GM18507 (cell line): ENCODE measurements at regions not wholly inside any gene's neighbourhood (a gene's known extent, or its start where the extent isn't known, plus 50 kb on each side); places are given as distances from the start of the nearest gene placed in this dataset.

Experiments used
- DNase-seq: peaks from one replicate; pipeline ENCODE4 v3.0.0; 2011; ENCODE audit warnings: low read depth; ENCODE audit not compliant: insufficient read length; ENCODE audit errors: extremely low spot score
- FAIRE-seq: peaks from 2 replicates; lab custom pipeline; 2011; peaks lifted over from hg19 to GRCh38; lab: Jason Lieb, UNC

DNA sequence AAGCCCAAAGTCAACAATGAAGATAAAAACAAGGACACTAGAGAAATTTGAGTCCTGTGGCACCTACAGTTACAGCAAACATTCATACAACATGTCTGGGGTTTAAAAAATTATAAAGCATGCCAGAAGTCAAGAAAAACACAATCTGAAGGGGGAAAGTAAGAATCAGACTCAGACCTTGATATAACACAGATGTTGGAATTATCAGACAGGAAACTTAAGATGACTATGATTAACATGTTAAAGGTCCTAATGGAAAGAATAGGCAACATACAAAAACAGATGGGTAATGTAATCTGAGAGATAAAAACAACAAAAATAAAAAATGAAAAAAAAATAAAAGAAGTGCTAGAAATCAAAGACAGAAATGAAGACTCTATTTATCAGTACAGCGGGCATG is 446.5 kb downstream of the SPRY1 start:
- DNase-seq: no peak
- no peak for FAIRE-seq

DNA sequence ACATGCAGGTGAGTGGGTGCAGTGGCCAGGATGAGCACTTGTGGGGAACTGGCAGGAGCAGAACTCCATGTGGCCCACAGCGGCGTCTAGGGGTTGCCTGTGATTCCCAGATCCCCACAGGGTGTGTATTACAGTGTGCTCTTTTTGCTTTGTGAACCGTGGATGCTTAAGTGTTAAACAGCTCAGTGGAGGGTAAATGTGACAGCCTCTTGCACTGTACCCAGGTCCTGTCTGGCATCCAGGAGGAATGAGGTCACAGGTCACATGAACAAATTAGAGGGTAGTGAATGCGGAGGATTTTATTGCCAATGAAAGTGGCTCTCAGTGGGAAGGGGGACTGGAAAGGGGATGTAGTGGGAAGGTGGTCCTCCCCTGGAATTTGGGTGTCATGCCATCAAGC is 447.8 kb downstream of the SPRY1 start:
- FAIRE-seq (no peak), DNase-seq (no peak)

DNA sequence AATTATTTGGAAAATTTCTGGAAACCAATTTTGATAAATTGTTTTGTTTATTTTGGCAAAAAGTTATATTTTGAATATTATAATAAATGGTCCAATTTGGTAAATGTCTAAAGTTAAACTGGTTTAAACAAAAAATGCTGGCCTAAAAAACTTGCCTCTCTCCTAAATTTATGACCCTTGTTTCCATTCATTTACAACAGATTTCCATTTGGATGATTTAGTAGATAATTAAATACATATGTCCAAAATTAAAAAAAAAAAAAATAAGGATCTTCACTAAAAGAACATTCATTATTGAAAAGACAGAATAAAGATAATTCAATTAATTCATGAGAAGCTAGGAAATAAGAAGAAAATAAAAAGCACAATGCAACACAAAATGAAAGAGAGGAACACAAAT is 449.5 kb downstream of the SPRY1 start:
- DNase-seq (no peak), FAIRE-seq (no peak)

DNA sequence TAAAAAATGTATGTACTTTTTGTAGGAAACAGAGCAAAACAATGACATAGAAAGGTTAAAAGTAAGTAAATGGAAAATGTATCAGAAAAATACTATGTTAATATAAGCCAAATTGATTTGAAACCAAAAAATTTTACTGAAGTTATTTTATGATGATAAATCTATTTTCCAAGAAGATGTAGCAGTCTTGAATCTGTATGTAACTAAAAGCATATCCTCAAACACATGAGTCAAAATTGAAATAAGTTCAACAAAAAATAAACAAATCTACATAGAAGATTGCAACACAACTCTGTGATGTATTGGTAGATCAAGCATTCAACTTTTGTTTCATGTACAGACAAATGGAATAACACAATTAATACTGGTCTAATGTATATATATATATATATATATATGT is 450.0 kb downstream of the SPRY1 start:
- no peak for FAIRE-seq
- no peak for DNase-seq

DNA sequence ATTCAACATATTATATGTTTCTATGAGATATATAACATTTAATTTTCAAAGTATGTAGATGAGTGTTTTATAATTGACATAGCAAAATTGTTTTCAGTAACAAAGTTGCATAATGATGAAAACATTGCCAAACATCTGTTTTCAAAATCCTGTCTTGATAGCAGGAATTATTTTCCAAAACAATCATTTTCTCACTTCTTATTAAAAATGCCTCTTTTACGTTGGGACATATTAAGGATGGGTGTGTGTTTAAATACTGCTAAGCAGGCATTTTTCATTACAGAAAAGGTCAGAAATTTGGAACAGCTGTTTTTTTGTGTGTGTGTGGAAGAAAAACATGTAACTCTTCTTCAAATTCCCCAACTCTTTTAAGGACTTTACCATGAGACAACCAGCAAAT is 452.0 kb downstream of the SPRY1 start:
- FAIRE-seq: no peak
- DNase-seq: no peak

DNA sequence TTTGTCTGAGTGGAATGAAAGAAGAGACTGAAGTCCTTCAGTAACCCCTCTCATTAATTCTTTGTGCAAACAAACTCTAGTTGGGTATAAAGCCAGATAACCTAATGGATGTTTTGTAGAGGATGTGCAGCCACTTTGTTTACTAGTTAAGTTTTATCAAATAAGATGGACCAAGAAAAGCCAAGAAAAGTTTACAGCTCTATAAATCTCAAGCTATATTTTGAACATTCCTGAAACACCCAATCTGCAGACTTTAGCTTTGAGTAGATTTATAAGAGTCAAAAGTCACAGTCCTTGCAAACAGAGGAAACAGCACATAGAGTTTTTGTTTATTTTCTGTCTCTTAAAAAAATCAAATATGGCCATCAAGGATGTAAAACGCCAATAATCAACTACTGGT is 452.9 kb downstream of the SPRY1 start:
- DNase-seq: no peak

DNA sequence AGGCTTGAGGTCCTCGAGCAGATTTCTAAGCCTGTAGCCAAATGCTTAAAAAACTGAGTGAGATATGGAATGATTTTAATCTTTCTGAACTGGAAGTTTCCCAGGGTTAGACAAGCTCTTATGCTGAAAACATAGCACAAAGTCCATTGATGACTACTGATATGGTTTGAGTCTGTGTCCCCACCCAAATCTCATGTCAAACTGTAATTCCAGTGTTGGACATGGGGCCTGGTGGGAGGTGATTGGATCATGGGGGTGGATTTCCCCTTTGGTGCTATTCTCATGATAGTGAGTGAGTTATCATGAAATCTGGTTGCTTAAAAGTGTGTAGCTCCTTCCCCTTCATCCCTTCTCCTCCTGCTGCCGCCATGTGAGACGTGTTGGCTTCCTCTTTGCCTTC is 454.9 kb downstream of the SPRY1 start:
- FAIRE-seq (no peak), DNase-seq (no peak)

More for the DNA sequence above, 452.9 kb downstream of the SPRY1 start:
- no peak for FAIRE-seq

DNA sequence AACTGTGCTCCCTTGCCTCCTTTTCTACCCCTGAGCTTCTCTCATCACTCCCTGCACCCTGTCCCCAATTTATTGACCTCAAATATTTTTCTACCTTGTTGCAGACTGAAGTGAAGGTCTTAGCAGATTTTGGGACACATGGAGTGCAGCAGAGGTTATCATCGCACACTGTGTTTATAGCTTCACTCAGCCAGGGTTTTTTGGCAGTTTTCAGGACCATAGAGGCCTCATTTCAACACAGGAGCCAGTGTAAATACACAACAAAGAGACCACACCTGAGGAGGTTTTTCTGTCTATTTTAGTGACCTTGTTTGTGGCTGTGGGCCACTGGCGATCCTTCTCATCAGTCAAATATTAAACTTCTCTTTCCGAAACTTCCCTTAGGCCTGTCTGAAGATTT is 457.1 kb downstream of the SPRY1 start:
- FAIRE-seq: no peak
- DNase-seq: no peak

DNA sequence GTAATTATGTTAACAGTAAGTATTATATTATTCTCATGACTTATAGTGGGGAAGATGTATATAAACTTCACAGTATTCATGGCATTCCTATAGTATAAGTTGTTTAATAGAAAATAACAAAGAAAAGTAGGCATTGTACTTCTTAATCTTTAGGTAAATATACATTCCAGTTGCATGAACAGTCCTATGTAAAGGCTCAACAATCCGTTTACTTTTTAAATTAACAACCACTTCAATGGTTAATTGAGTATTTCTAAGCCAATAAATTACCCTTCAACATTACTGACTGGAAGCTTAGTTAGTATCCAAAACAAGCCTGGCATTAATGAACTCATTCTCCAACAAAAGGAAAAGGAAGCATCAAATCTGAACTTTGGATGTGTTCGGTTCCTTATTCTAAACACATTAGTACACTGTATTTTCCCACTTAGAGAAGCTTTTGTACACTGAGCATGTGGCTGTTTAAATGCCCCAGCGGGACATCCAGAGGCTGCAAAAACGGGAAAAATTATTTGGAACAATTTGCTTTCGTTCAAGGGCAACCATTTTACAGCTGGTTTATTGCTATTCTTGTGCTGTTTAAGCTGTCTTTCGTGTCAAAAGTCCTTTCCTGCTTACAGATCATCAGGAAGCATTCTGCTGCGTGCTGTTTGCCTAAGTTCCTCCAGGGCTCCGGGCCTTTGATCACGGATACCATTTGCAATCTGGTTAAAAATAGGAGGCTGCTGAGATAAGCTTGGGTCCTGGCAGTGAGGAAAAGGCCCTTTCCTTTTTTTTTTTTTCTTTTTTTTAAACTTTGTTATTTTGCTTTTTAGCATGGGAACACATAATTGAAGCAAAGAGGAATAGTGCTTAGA is 460.3 kb downstream of the SPRY1 start:
- no peak for DNase-seq
- no peak for FAIRE-seq

DNA sequence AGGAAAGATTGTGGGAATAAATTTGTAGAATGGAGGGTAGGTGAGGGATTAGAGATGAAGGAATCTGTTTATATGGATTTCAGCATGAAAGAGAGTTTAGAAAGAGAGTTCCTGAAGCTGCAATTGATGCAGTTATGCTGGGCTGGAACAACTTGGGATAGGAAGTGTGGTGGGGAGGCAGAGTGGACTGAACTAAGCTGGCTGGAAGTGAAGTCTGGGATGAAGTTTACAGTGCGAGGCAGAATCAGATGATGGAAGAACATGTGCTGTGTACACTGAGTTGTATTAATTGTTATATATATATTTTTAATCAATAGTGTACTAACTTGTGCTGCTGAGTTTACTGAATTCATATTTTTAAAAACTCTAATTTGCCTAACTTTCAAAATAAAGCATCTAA is 461.9 kb downstream of the SPRY1 start:
- no peak for FAIRE-seq

DNA sequence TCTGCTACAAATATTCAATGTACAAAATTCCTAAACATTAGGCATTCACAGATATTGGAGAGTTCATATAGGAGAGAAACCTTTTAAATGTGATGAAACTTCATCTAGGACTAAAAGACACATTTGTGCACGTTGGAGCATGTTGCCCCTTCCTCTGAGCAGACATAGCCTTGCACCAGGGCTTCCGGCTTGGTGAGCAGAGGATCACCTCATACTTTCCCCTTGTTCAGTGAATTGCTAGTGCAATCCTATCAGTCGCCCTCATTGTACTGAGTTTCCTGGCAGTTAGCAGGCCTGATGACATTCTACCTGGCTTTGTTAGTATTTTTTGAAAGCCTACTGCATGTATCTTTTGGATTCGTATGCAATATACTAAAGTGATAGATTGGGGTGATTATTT is 466.2 kb downstream of the SPRY1 start:
- FAIRE-seq (no peak), DNase-seq (no peak)

More for the DNA sequence above, 461.9 kb downstream of the SPRY1 start:
- DNase-seq: no peak

DNA sequence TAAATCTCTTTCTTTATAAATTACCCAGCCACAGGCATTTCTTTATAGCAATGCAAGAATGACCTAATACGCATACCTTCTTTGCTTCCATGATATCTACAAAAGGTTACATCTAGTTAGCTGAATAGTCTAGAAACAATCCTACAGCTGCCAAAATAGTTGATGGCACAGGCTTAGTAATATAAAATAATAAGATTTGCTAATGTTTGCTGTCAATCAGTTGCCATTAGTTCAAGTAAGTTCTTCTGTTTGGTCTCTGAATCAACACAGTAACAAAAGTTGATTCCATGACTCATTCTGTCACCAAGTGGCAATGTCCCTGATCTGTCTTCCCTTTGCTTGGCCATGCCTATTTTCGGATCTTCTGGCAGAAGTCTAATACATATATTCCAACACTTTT is 470.2 kb downstream of the SPRY1 start:
- FAIRE-seq: no peak
- no peak for DNase-seq

DNA sequence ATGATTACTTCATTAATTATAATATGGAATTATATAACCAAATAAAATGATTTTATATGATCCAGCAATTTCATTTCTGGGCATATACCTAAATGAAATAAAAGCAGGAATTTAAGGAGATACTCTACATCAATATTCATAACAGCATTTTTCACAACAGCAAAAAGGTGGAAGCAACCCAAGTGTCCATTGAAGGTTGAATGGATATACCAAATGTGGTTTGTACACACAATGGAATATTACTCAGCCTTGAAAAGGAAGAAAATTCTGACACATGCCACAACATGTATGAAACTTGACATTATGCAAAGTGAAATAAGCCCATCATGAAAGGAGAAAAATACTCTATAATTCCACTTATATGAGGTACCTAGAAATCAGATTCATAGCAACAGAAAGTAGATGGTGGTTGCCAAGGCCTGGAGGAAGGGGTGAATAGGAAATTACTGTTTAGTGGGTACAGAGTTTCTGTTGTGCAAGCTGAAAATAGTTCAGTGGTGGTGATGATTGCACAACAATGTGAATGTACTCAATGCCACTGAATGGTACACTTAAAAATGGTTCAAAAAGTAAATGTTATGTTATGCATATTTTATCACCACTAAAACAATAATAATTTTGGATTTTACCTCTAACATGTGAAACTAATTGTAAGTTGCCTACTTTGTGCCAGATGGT is 471.5 kb downstream of the SPRY1 start:
- FAIRE-seq: no peak
- DNase-seq: no peak

DNA sequence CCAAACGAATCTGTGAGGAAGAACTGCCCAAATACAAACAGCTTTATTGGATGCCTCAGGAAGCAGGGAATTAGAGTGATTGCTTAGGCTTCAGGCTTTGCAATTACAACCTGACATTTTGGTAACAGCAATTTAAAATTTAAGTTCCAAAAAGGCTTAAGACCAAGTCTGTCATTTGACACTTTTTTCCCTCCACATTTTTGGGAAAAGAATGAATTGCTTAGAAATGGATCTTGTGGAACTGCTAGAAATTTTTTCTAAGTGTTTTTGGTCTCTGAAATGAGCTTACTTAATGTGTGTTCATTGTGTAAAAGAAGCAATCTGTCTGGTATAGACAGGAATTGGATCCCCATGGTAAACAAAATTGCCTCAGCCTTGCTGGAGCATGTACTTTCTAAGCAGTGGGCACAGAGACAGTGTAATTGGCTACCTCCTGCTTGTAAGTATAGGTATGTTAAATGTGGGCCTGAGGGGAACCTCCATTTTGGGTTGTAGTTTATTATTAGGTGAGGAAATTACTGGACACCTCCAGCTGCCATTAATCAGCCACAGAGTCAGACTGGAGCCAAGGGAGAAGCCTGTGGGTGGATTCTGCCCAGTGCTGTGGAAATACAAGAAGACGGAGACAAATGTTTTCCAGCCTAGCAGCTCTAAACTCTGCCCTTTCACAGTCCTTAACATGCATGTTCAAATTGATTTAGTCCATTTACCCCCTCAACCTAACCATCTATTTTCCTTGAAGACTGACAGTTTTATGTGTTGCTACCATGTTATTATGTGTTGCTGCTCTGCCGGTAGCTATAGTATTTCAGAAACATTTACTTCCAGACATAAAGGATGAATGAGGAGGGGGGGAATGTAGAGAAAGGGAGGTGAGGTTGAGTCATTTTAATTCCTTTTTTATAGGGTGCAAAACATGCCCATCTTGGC is 473.0 kb downstream of the SPRY1 start:
- DNase-seq: no peak
- FAIRE-seq: no peak

DNA sequence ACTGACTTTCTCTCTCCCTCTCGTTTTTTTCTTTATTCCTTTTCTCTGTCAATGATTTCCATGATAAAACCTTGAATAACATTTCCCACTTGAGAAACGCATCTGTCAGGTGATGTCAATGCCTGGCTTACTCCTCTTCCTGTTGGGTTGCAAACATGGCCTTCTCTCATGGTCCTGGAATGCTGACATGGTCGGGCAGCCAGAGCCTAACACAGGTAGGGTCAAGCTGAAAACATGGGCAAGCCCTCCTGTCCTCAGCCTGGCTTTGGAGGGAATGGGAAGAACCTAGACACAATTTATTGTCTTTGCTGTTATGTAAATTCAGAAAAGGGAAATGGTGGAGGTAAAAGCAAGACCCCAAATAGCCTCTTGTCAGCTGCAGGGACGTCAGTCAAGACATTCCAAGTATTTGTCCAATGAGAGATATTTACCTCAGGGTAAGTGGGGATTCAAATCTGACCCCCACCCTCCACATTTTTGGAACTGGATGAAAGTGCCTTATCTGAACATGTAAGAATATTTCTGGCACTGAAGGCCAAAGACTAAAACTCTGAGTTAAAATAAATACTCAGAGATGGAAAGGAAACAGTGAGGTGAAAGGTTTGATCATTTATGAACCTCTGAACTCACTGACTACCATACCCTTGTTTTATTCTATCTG is 473.8 kb downstream of the SPRY1 start:
- no peak for DNase-seq
- FAIRE-seq: no peak

DNA sequence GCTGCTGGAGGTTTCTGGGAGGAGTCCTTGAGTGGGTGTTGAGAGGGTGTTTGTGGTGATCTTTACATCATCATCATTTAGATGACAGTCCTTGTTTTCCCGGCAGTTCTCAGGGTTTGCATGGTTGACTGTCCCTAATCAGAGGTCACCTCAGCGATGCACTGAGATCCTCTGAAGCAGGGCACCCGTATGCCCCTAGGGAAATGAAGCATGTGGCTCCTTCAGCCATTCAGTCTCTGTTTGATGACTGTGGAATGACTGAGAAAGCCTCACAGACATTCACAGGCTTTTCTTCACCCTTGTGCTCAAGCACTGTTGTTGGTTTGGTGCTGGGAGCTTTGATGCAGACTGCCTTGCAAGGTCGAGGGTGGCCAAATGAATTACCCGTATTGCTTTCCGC is 474.7 kb downstream of the SPRY1 start:
- FAIRE-seq (no peak), DNase-seq (no peak)

DNA sequence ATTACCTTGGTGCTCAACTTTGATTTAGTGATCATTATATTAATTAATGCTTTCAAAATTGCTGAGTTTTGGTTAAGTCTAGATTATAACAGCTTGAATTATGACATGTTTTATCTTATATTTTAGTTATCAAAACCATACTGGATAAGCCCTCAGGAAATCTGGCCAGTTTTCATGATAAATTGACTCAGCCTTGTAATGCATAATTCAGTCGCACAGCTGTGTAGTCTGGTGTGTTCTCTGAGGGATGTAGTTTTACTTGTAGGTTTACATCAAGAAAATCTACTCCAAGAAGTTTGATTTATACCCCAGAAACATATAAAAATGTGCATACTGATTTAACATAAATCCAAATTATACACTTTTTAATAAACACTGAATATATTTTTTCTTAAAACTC is 477.5 kb downstream of the SPRY1 start:
- DNase-seq (no peak), FAIRE-seq (no peak)

DNA sequence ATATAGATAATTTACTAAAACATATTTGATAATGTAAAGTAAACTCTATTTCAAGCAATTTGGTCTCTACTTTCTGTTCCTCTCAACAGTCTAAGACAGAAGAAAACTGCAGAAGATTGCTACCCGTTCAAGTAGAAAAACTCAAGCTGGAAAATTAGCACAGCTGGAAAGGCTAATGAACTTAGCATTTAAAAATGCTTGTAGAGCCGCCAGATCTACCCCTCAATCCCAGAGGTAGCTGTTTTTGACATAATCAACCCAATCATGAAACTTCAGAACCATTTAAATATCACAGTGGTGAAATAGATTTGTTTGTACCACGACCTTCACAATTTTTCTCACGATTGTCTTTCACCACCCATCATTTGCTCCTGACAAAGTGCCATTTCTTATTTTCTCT is 479.5 kb downstream of the SPRY1 start:
- no peak for FAIRE-seq

DNA sequence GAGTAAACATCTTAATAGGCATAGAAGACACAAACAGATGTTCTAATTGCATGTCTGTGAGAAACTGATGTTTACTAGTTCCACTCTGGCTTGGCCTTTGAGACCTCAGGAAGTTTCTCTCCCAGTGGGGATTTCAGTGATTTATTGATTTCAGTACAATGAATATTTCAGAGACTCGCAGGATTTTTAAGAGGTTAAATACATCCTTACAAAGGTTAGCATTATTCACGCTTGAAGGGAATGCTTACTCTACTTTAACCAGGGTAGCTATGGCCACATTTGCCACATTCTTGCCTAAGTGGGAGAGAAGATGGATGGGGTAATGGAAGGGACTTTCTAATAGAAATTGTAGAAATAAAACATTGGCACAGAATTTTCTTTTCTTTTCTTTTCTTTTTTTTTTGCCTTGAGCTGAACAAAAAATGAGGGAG is 480.1 kb downstream of the SPRY1 start:
- FAIRE-seq: no peak
- DNase-seq: no peak

More for the DNA sequence above, 479.5 kb downstream of the SPRY1 start:
- no peak for DNase-seq

DNA sequence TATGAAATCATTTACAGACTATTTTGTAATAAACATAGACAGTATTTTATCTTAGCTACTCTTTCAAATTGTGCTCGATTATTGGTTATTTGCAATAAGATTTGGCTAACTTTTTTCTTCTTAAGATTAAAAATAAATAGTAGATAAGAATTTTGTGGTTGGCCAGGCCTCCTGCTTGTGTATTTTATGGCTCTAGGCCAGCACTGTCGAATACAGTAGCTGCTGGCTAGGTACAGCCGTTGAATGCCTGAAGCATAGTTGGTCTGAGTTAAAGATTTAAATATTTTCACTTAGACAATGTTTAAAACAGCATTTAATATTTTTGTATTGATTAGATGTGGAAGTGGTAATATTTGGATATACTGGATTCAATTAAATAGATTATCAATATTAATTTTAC is 481.0 kb downstream of the SPRY1 start:
- FAIRE-seq: no peak
- no peak for DNase-seq
